GM12878 (cell line): ENCODE measurements at regions not wholly inside any gene's neighbourhood (a gene's known extent, or its start where the extent isn't known, plus 50 kb on each side); places are given as distances from the start of the nearest gene placed in this dataset.

Experiments
- ATAC-seq: fragments of 200-7000 bp; cut with Tn5 transposase; 3 replicates; pipeline ENCODE4 v1.9.1; 2020; ENCODE audit warnings: mild to moderate bottlenecking, moderate library complexity
- BruUV-seq: library from RNA; stranded (reverse); fragments of 400-500 nt; replicated peaks from 2 replicates; lab custom pipeline; 2021; lab: Mats Ljungman, UMichigan
- CTCF ChIA-PET: fragments of 300-600 bp; sonication (Branson Sonifier 250); formaldehyde crosslinking; extraction: SDS; loops from one replicate; lab custom pipeline; 2021; ENCODE audit warnings: inconsistent platforms; lab: Yijun Ruan, JAX
- POLR2A ChIA-PET: fragments of 350-600 bp; formaldehyde crosslinking; extraction: SDS; loops from one replicate; lab custom pipeline; 2021; ENCODE audit warnings: inconsistent platforms; lab: Charles Lee
- RAD21 ChIA-PET: fragments of 300-600 bp; sonication (Branson Sonifier 250); formaldehyde crosslinking; loops from one replicate; lab custom pipeline; 2023; ENCODE audit warnings: antibody characterized with exemption; ENCODE audit not compliant: unreplicated experiment; lab: Charles Lee
- SMC1A ChIA-PET: fragments of 300-600 bp; sonication (Branson Sonifier 250); formaldehyde crosslinking; loops from one replicate; lab custom pipeline; 2023; ENCODE audit not compliant: unreplicated experiment, uncharacterized antibody; lab: Charles Lee
- DNase-seq: peaks from one replicate; pipeline ENCODE4 v3.0.0-alpha.2; 2011; ENCODE audit warnings: low read depth, low spot score
- FAIRE-seq: peaks from 3 replicates; lab custom pipeline; 2011; peaks lifted over from hg19 to GRCh38; lab: Jason Lieb, UNC
- H2AFZ ChIP-seq: 2 replicates; pipeline ENCODE4 v1.6.0; 2011; ENCODE audit warnings: low read depth, low read length, control low read depth; ENCODE audit not compliant: control insufficient read depth
- H3K27ac ChIP-seq: 2 replicates; pipeline ENCODE4 v1.5.1; 2011; ENCODE audit warnings: control low read depth; ENCODE audit not compliant: control insufficient read depth, insufficient read depth
- H3K27me3 ChIP-seq, 2 experiments: replicated peaks in 1 of 2; 2 replicates each; pipeline versions ENCODE4 v1.6.0 to v1.6.1; 2011; ENCODE audit warnings: low read length in 1 of 2; ENCODE audit not compliant: control insufficient read depth in 2 of 2, insufficient read depth in 2 of 2
- H3K36me3 ChIP-seq, 2 experiments: 2 replicates each; pipeline ENCODE4 v1.5.1; 2011; ENCODE audit warnings: low read length in 1 of 2; ENCODE audit not compliant: control insufficient read depth in 2 of 2, insufficient read depth in 2 of 2
- H3K4me1 ChIP-seq: 2 replicates; pipeline ENCODE4 v1.6.1; 2011; ENCODE audit warnings: mild to moderate bottlenecking, low read length, moderate library complexity, mixed read lengths; ENCODE audit not compliant: control insufficient read depth, insufficient read depth
- H3K4me2 ChIP-seq: 2 replicates; pipeline ENCODE4 v1.6.0; 2011; ENCODE audit warnings: control low read depth; ENCODE audit not compliant: control insufficient read depth, insufficient read depth
- H3K4me3 ChIP-seq: fragments of 200-600 bp; sonication (generic); 2 replicates; pipeline ENCODE4 v1.5.1; 2016
- H3K79me2 ChIP-seq: 2 replicates; pipeline ENCODE4 v1.6.0; 2011; ENCODE audit warnings: low read length; ENCODE audit not compliant: control insufficient read depth, insufficient read depth
- H3K9ac ChIP-seq: 2 replicates; pipeline ENCODE4 v1.8.0; 2011; ENCODE audit warnings: low read length, control low read depth, mixed read lengths; ENCODE audit not compliant: control insufficient read depth, insufficient read depth
- H3K9me3 ChIP-seq: replicated peaks from 3 replicates; pipeline ENCODE4 v1.5.1; 2011; ENCODE audit warnings: mild to moderate bottlenecking, low read length; ENCODE audit not compliant: control insufficient read depth, insufficient read depth
- H4K20me1 ChIP-seq: 2 replicates; pipeline ENCODE4 v1.6.0; 2011; ENCODE audit not compliant: control insufficient read depth, insufficient read depth
- BCL11A ChIP-seq: IDR thresholded peaks from 2 replicates; pipeline ENCODE4 v1.6.1; 2011; ENCODE audit warnings: low read depth, low read length
- BRCA1 ChIP-seq: IDR thresholded peaks from 2 replicates; pipeline ENCODE4 v1.6.1; 2011; ENCODE audit warnings: low read depth, low read length, improper control_type of control experiment
- IRF4 ChIP-seq: IDR thresholded peaks from 2 replicates; pipeline ENCODE4 v1.6.1; 2011; ENCODE audit warnings: low read depth, low read length
- JUND ChIP-seq: IDR thresholded peaks from 2 replicates; pipeline ENCODE4 v1.6.1; 2012; ENCODE audit warnings: low read depth, mild to moderate bottlenecking, low read length, improper control_type of control experiment, moderate library complexity
- KAT2A ChIP-seq: conservative IDR thresholded peaks from 2 replicates; pipeline ENCODE4 v1.6.1; 2011; ENCODE audit warnings: low read depth, low read length; ENCODE audit not compliant: control insufficient read depth
- KDM1A ChIP-seq: fragments of 200-600 bp; sonication (generic); IDR thresholded peaks from 2 replicates; pipeline ENCODE4 v1.6.1; 2016; ENCODE audit warnings: borderline replicate concordance
- NR2C1 ChIP-seq: fragments of 450-650 bp; IDR thresholded peaks from 2 replicates; pipeline ENCODE4 v1.6.1; 2017; ENCODE audit warnings: antibody characterized with exemption, mild to moderate bottlenecking, moderate library complexity
- POLR2AphosphoS2 ChIP-seq: IDR thresholded peaks from 2 replicates; pipeline ENCODE4 v1.6.1; 2011; ENCODE audit warnings: low read depth, mild to moderate bottlenecking, low read length, improper control_type of control experiment, moderate library complexity
- SUZ12 ChIP-seq: fragments of 200-600 bp; sonication (generic); IDR thresholded peaks from one replicate; pipeline ENCODE4 v1.6.1; 2018; ENCODE audit warnings: antibody characterized with exemption, mild to moderate bottlenecking; ENCODE audit not compliant: unreplicated experiment
- TBL1XR1 ChIP-seq: IDR thresholded peaks from 2 replicates; pipeline ENCODE4 v1.6.1; 2012; ENCODE audit warnings: low read depth, low read length, improper control_type of control experiment
- TCF7 ChIP-seq: IDR thresholded peaks from 2 replicates; pipeline ENCODE4 v1.6.1; 2014; ENCODE audit warnings: antibody characterized with exemption, borderline replicate concordance
- YY1 ChIP-seq: IDR thresholded peaks from 2 replicates; pipeline ENCODE4 v1.6.1; 2011; ENCODE audit warnings: low read depth, mild to moderate bottlenecking, low read length
- ZBED1 ChIP-seq: IDR thresholded peaks from 2 replicates; pipeline ENCODE4 v1.6.1; 2016; ENCODE audit warnings: borderline replicate concordance
- ZNF24 ChIP-seq: fragments of 450-650 bp; IDR thresholded peaks from 2 replicates; pipeline ENCODE4 v1.6.1; 2017; ENCODE audit warnings: antibody characterized with exemption, mild to moderate bottlenecking
- WGBS: methylation state at CpG from one replicate; pipeline ENCODE4 v1.1.6; 2016; ENCODE audit warnings: low lambda C conversion rate; ENCODE audit not compliant: insufficient replicate concordance, insufficient coverage; ENCODE audit errors: missing lambda C conversion rate; 5-methylcytosine and 5-hydroxymethylcytosine counted together
- in situ Hi-C: fragments of 300-500 bp; cut with MboI; formaldehyde crosslinking; loops from 9 replicates; pipeline ENCODE4 v1.14.3; 2018; ENCODE audit warnings: mixed read lengths
- intact Hi-C: fragments of 100-400 bp; cut with micrococcal nuclease; formaldehyde crosslinking; loops from one replicate; pipeline ENCODE4 v1.14.2; 2022; ENCODE audit not compliant: unreplicated experiment
- TF ChIP-seq, protein P1 (sequence below): fragments of 450-650 bp; IDR thresholded peaks from 2 replicates; pipeline ENCODE4 v1.6.1; 2016; ENCODE audit warnings: mild to moderate bottlenecking
- TF ChIP-seq, protein P2 (sequence below): fragments of 450-650 bp; IDR thresholded peaks from 2 replicates; pipeline ENCODE4 v1.6.1; 2017; ENCODE audit warnings: low read depth, mild to moderate bottlenecking, moderate library complexity

DNA sequence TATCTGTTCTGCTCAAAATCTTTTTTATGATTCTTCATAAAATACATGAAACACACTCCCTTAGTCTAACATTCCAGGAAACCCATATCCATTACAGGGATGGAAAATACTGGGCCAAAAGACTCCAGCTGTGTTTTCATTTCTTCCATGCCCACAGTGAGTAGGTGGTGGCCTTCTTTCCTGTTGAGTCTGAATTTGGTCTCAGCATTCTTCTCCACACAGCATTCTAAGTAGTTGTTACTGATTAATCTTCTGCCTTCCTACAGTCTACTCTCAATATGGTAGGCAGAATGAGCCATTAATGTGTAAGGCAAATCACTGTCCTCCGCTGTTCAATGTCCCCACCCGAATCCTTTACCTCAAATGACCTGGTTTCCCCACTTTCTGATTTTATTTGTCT is 370.6 kb upstream of the RPS6KA3 start:
- Histone ChIP-seq H3K36me3 (no peaks in the 10 kb centered on the region), H3K4me2 (no peak overlapping the region), H3K27ac (no peak overlapping the region), H3K4me1 (no peaks in the 10 kb centered on the region), H3K9me3 (no peaks in the 10 kb centered on the region), H3K79me2 (no peaks in the 10 kb centered on the region), H3K4me3 (no peak overlapping the region), H3K27me3 (no peaks in the 10 kb centered on the region), H3K9ac (no peak overlapping the region), H4K20me1 (no peaks in the 10 kb centered on the region), H2AFZ (no peak overlapping the region)
- no TSS peak for BruUV-seq
- no peak for ATAC-seq
- intact Hi-C loops (no loop called here), in situ Hi-C loops (no loop called here)
- 33% methylated on average over 2 of the region's 2 CpGs for WGBS
- POLR2A ChIA-PET, result no interaction called here
- SMC1A ChIA-PET, result no interaction called here
- no peak for TF ChIP-seq BCL11A
- no peak for TF ChIP-seq ZNF24
- TF ChIP-seq, protein P1, sequence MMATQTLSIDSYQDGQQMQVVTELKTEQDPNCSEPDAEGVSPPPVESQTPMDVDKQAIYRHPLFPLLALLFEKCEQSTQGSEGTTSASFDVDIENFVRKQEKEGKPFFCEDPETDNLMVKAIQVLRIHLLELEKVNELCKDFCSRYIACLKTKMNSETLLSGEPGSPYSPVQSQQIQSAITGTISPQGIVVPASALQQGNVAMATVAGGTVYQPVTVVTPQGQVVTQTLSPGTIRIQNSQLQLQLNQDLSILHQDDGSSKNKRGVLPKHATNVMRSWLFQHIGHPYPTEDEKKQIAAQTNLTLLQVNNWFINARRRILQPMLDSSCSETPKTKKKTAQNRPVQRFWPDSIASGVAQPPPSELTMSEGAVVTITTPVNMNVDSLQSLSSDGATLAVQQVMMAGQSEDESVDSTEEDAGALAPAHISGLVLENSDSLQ, result no peak
- TF ChIP-seq KAT2A, result no peak
- no peak for TF ChIP-seq JUND
- TF ChIP-seq YY1, result no peak
- no peak for TF ChIP-seq TBL1XR1
- TF ChIP-seq KDM1A, result no peak
- TF ChIP-seq TCF7, result no peak
- TF ChIP-seq ZBED1, result no peak
- TF ChIP-seq BRCA1, result no peak
- no peak for TF ChIP-seq NR2C1
- TF ChIP-seq, protein P2, sequence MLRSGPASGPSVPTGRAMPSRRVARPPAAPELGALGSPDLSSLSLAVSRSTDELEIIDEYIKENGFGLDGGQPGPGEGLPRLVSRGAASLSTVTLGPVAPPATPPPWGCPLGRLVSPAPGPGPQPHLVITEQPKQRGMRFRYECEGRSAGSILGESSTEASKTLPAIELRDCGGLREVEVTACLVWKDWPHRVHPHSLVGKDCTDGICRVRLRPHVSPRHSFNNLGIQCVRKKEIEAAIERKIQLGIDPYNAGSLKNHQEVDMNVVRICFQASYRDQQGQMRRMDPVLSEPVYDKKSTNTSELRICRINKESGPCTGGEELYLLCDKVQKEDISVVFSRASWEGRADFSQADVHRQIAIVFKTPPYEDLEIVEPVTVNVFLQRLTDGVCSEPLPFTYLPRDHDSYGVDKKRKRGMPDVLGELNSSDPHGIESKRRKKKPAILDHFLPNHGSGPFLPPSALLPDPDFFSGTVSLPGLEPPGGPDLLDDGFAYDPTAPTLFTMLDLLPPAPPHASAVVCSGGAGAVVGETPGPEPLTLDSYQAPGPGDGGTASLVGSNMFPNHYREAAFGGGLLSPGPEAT, result no peak
- no peak for TF ChIP-seq IRF4
- TF ChIP-seq SUZ12, result no peak
- TF ChIP-seq POLR2AphosphoS2, result no peak
- FAIRE-seq, result no peak
- CTCF ChIA-PET, result no interaction called here
- RAD21 ChIA-PET, result no interaction called here
- no peak for DNase-seq
